H1 (cell line): ENCODE measurements at regions not wholly inside any gene's neighbourhood (a gene's known extent, or its start where the extent isn't known, plus 50 kb on each side); places are given as distances from the start of the nearest gene placed in this dataset.

Experiments
- CTCF ChIA-PET: fragments of 300-600 bp; sonication (Branson Sonifier 250); formaldehyde crosslinking; loops from one replicate; lab custom pipeline; 2021; ENCODE audit not compliant: partially characterized antibody; lab: Charles Lee
- POLR2A ChIA-PET: fragments of 300-600 bp; sonication (Branson Sonifier 250); formaldehyde crosslinking; loops from one replicate; lab custom pipeline; 2021; ENCODE audit warnings: inconsistent platforms; ENCODE audit not compliant: partially characterized antibody; lab: Charles Lee
- DNase-seq, 2 experiments: peaks; one replicate each; pipeline versions ENCODE4 v3.0.0 to v3.0.0-alpha.2; 2010 to 2022; ENCODE audit warnings: low spot score in 2 of 2, low read depth in 1 of 2, mixed read lengths in 1 of 2
- FAIRE-seq: peaks from 2 replicates; lab custom pipeline; 2011; peaks lifted over from hg19 to GRCh38; lab: Jason Lieb, UNC
- H2AFZ ChIP-seq: 2 replicates; pipeline ENCODE4 v1.8.1; 2012; ENCODE audit warnings: low read length, inconsistent platforms
- H2AK5ac ChIP-seq: 2 replicates; pipeline ENCODE4 v1.6.1; 2013; ENCODE audit warnings: low read depth, low read length
- H2BK120ac ChIP-seq: replicated peaks from 2 replicates; pipeline ENCODE3; 2013; ENCODE audit warnings: low read depth, low read length, inconsistent platforms
- H2BK12ac ChIP-seq: 2 replicates; pipeline ENCODE4 v1.6.1; 2013; ENCODE audit warnings: low read depth, low read length
- H2BK15ac ChIP-seq: 2 replicates; pipeline ENCODE4 v1.6.1; 2013; ENCODE audit warnings: low read length
- H2BK20ac ChIP-seq: 2 replicates; pipeline ENCODE4 v1.6.1; 2013; ENCODE audit warnings: low read length
- H2BK5ac ChIP-seq: 2 replicates; pipeline ENCODE4 v1.6.1; 2013; ENCODE audit warnings: low read depth, low read length
- H3K14ac ChIP-seq: 2 replicates; pipeline ENCODE4 v1.6.1; 2013; ENCODE audit warnings: inconsistent platforms; ENCODE audit not compliant: insufficient read length
- H3K18ac ChIP-seq: 2 replicates; pipeline ENCODE4 v1.6.1; 2013; ENCODE audit warnings: low read length; ENCODE audit errors: extremely low read depth
- H3K23ac ChIP-seq: 2 replicates; pipeline ENCODE4 v1.6.1; 2013; ENCODE audit warnings: inconsistent platforms; ENCODE audit not compliant: insufficient read length
- H3K23me2 ChIP-seq: 2 replicates; pipeline ENCODE4 v1.6.1; 2013; ENCODE audit warnings: low read depth, low read length
- H3K27ac ChIP-seq: 2 replicates; pipeline ENCODE4 v1.6.1; 2011; ENCODE audit warnings: low read depth, low read length, inconsistent platforms
- H3K27me3 ChIP-seq, 4 experiments: replicated peaks in 1 of 4; 1 replicate in 1 of 4; 2 replicates in 3 of 4; pipeline versions ENCODE4 v1.6.1 to v1.8.1; 2011 to 2013; ENCODE audit warnings: low read length in 3 of 4, mild to moderate bottlenecking in 3 of 4, inconsistent platforms in 2 of 4, mixed read lengths in 2 of 4, moderate library complexity in 1 of 4; ENCODE audit not compliant: control insufficient read depth in 3 of 4, insufficient read depth in 3 of 4; ENCODE audit errors: extremely low read depth in 1 of 4
- H3K36me3 ChIP-seq, 4 experiments: 2 replicates each; pipeline versions ENCODE4 v1.6.1 to v1.8.1; 2011 to 2013; ENCODE audit warnings: mild to moderate bottlenecking in 4 of 4, low read length in 3 of 4, moderate library complexity in 2 of 4, control low read depth in 1 of 4, inconsistent platforms in 1 of 4; ENCODE audit not compliant: insufficient read depth in 4 of 4, control insufficient read depth in 2 of 4
- H3K4ac ChIP-seq: replicated peaks from 2 replicates; pipeline ENCODE3; 2013; ENCODE audit warnings: low read length, low read depth, mixed read lengths, inconsistent platforms; ENCODE audit not compliant: insufficient read length
- H3K4me1 ChIP-seq, 4 experiments: replicated peaks in 1 of 4; 1 replicate in 1 of 4; 2 replicates in 3 of 4; pipeline versions ENCODE4 v1.6.1 to v1.8.1; 2011 to 2013; ENCODE audit warnings: low read length in 3 of 4, inconsistent platforms in 2 of 4, mixed read lengths in 1 of 4; ENCODE audit not compliant: insufficient read depth in 4 of 4, control insufficient read depth in 3 of 4
- H3K4me2 ChIP-seq, 2 experiments: 2 replicates each; pipeline versions ENCODE4 v1.6.1 to v1.8.1; 2011 to 2013; ENCODE audit warnings: low read depth in 2 of 2, low read length in 2 of 2, control low read depth in 1 of 2, inconsistent platforms in 1 of 2, mild to moderate bottlenecking in 1 of 2; ENCODE audit not compliant: insufficient read depth in 1 of 2
- H3K4me3 ChIP-seq, 4 experiments: fragments of 200-600, 300-600 bp in 1 of 4; sonication (generic), shearing (Covaris generic), sonication (Bioruptor Twin) in 1 of 4; 2 replicates each; pipeline versions ENCODE4 v1.5.1 to v1.8.1; 2011 to 2016; ENCODE audit warnings: low read length in 4 of 4, low read depth in 3 of 4, control low read depth in 2 of 4, inconsistent platforms in 2 of 4, mild to moderate bottlenecking in 2 of 4, mixed read lengths in 1 of 4, moderate library complexity in 1 of 4; ENCODE audit not compliant: insufficient read depth in 2 of 4; ENCODE audit errors: extremely low read depth in 1 of 4
- H3K56ac ChIP-seq: replicated peaks from 2 replicates; pipeline ENCODE3; 2013; ENCODE audit warnings: low read depth, mild to moderate bottlenecking, mixed read lengths, low read length, inconsistent platforms; ENCODE audit not compliant: insufficient read length
- H3K79me1 ChIP-seq: 2 replicates; pipeline ENCODE4 v1.6.1; 2013; ENCODE audit warnings: low read depth, low read length, control low read depth
- H3K79me2 ChIP-seq, 2 experiments: 2 replicates each; pipeline versions ENCODE4 v1.6.1 to v1.8.1; 2012 to 2013; ENCODE audit warnings: low read length in 2 of 2, mild to moderate bottlenecking in 2 of 2, inconsistent platforms in 1 of 2; ENCODE audit not compliant: insufficient read depth in 2 of 2, control insufficient read depth in 1 of 2
- H3K9ac ChIP-seq, 4 experiments: replicated peaks in 1 of 4; 1 replicate in 1 of 4; 2 replicates in 3 of 4; pipeline versions ENCODE4 v1.6.1 to v1.8.1; 2011 to 2013; ENCODE audit warnings: low read depth in 3 of 4, low read length in 3 of 4, control low read depth in 2 of 4, mild to moderate bottlenecking in 2 of 4, moderate library complexity in 2 of 4, inconsistent platforms in 1 of 4; ENCODE audit errors: extremely low read depth in 1 of 4
- H3K9me3 ChIP-seq, 2 experiments: 2 replicates each; pipeline versions ENCODE4 v1.6.1 to v1.8.1; 2012 to 2013; ENCODE audit warnings: mild to moderate bottlenecking in 2 of 2, moderate library complexity in 2 of 2, control low read depth in 1 of 2, inconsistent platforms in 1 of 2, low read depth in 1 of 2, low read length in 1 of 2, mixed read lengths in 1 of 2; ENCODE audit not compliant: insufficient read depth in 2 of 2
- H4K20me1 ChIP-seq, 2 experiments: replicated peaks in 1 of 2; 2 replicates each; pipeline versions ENCODE3 to v1.8.1; 2011 to 2013; ENCODE audit warnings: inconsistent platforms in 2 of 2, low read length in 2 of 2, mild to moderate bottlenecking in 1 of 2; ENCODE audit not compliant: insufficient read depth in 2 of 2, control insufficient read depth in 1 of 2
- H4K5ac ChIP-seq: 2 replicates; pipeline ENCODE4 v1.6.1; 2013; ENCODE audit warnings: low read length, low read depth, mixed read lengths, inconsistent platforms; ENCODE audit not compliant: insufficient read length
- H4K8ac ChIP-seq: 2 replicates; pipeline ENCODE4 v1.8.0; 2013; ENCODE audit warnings: mild to moderate bottlenecking, moderate library complexity, low read length, inconsistent platforms; ENCODE audit not compliant: insufficient read depth; ENCODE audit errors: extremely low read depth
- H4K91ac ChIP-seq: replicated peaks from 2 replicates; pipeline ENCODE3; 2013; ENCODE audit warnings: low read length, mixed read lengths, inconsistent platforms; ENCODE audit not compliant: insufficient read length
- BACH1 ChIP-seq: IDR thresholded peaks from 2 replicates; pipeline ENCODE4 v1.6.1; 2012; ENCODE audit warnings: low read length, improper control_type of control experiment
- CHD1 ChIP-seq: IDR thresholded peaks from 2 replicates; pipeline ENCODE4 v1.6.1; 2012; ENCODE audit warnings: low read depth, low read length, improper control_type of control experiment
- CTBP2 ChIP-seq: IDR thresholded peaks from 2 replicates; pipeline ENCODE4 v1.7.0; 2011; ENCODE audit warnings: borderline replicate concordance, mild to moderate bottlenecking, moderate library complexity, mixed read lengths, low read length; ENCODE audit not compliant: insufficient read depth, insufficient read length
- CTCF ChIP-seq, 3 experiments: IDR thresholded peaks; 1 replicate in 2 of 3; 2 replicates in 1 of 3; pipeline versions ENCODE4 v1.5.1 to v1.6.1; 2011; ENCODE audit warnings: low read length in 3 of 3, mild to moderate bottlenecking in 3 of 3, inconsistent platforms in 2 of 3, low read depth in 1 of 3, moderate library complexity in 1 of 3; ENCODE audit not compliant: insufficient read depth in 1 of 3; ENCODE audit errors: control extremely low read depth in 1 of 3
- TAF7 ChIP-seq: optimal IDR thresholded peaks from 2 replicates; pipeline ENCODE3; 2011; ENCODE audit warnings: low read depth, mild to moderate bottlenecking, inconsistent platforms, low read length, moderate library complexity, borderline replicate concordance
- WGBS, 2 experiments: shearing (Covaris generic) in 1 of 2; methylation state at CpG; one replicate each; pipeline versions ENCODE4 v1.1.6 to v1.1.7; 2013 to 2015; ENCODE audit warnings: low lambda C conversion rate in 2 of 2, mixed read lengths in 2 of 2, inconsistent platforms in 1 of 2, low coverage in 1 of 2, missing lambda C conversion rate in 1 of 2; ENCODE audit not compliant: insufficient replicate concordance in 2 of 2, insufficient coverage in 1 of 2, insufficient read length in 1 of 2; ENCODE audit errors: extremely low coverage in 1 of 2, missing lambda C conversion rate in 1 of 2; 5-methylcytosine and 5-hydroxymethylcytosine counted together

- H3K4me1 ChIP-seq, result peaks cover 0 to 3% (median 0%) of the 10 kb centered on the region in 4 experiments; a peak in 1 of 7 replicates
- no peak overlapping the region for H3K23ac ChIP-seq
- no peak overlapping the region for H4K91ac ChIP-seq
- CTCF ChIA-PET, result no interaction called here
- FAIRE-seq, result no peak
- no peak overlapping the region for H3K4me3 ChIP-seq
- H3K18ac ChIP-seq, result no peak overlapping the region
- no peaks in the 10 kb centered on the region for H3K27me3 ChIP-seq
- DNase-seq, result no peak
- H2BK20ac ChIP-seq, result no peak overlapping the region
- no peak overlapping the region for H2AK5ac ChIP-seq
- H2AFZ ChIP-seq, result no peak overlapping the region
- H2BK5ac ChIP-seq, result no peak overlapping the region
- no peak overlapping the region for H2BK15ac ChIP-seq
- H3K23me2 ChIP-seq, result no peaks in the 10 kb centered on the region; the same call in 1 of the 2 replicates
- H3K9me3 ChIP-seq, result no peaks in the 10 kb centered on the region
- H3K27ac ChIP-seq, result no peak overlapping the region
- no peak overlapping the region for H4K8ac ChIP-seq
- H3K4ac ChIP-seq, result no peak overlapping the region
- H4K5ac ChIP-seq, result no peak overlapping the region
- WGBS, 2 experiments, result 92% methylated on average over 3 of the region's 3 CpGs; no CpG with 5 or more reads in 1 of the 2 experiments
- no peak overlapping the region for H2BK12ac ChIP-seq
- POLR2A ChIA-PET, result no interaction called here
- H3K79me1 ChIP-seq, result no peaks in the 10 kb centered on the region
- H4K20me1 ChIP-seq, result no peaks in the 10 kb centered on the region
- no peaks in the 10 kb centered on the region for H3K36me3 ChIP-seq
- H2BK120ac ChIP-seq, result no peak overlapping the region
- H3K79me2 ChIP-seq, result no peaks in the 10 kb centered on the region
- no peak overlapping the region for H3K14ac ChIP-seq
- no peak overlapping the region for H3K56ac ChIP-seq
- TF ChIP-seq CHD1 (no peak), CTBP2 (no peak), CTCF (IDR thresholded peaks at IDR 0.05; ENCODE audit: control extremely low read depth in 1 of 3, insufficient read depth in 1 of 3, low read depth in 1 of 3, low read length in 3 of 3) (no peak), BACH1 (no peak), TAF7 (no peak)
- no peak overlapping the region for H3K4me2 ChIP-seq
- H3K9ac ChIP-seq, result no peak overlapping the region
Measured at GRCh38 chr1:168939110-168939946, 167.2 kb upstream of the ATP1B1 start.
